AG08395 (cell line): ENCODE measurements at regions not wholly inside any gene's neighbourhood (a gene's known extent, or its start where the extent isn't known, plus 50 kb on each side); places are given as distances from the start of the nearest gene placed in this dataset.
"Not testable (repeated sequence)": the region's sequence is repeated elsewhere in the genome, so short reads cannot be mapped to it uniquely, and the experiment has no call there.

Experiments used
- DNase-seq: peaks from one replicate; pipeline ENCODE4 v3.0.0; 2012; ENCODE audit warnings: mixed read lengths, low spot score

DNA sequence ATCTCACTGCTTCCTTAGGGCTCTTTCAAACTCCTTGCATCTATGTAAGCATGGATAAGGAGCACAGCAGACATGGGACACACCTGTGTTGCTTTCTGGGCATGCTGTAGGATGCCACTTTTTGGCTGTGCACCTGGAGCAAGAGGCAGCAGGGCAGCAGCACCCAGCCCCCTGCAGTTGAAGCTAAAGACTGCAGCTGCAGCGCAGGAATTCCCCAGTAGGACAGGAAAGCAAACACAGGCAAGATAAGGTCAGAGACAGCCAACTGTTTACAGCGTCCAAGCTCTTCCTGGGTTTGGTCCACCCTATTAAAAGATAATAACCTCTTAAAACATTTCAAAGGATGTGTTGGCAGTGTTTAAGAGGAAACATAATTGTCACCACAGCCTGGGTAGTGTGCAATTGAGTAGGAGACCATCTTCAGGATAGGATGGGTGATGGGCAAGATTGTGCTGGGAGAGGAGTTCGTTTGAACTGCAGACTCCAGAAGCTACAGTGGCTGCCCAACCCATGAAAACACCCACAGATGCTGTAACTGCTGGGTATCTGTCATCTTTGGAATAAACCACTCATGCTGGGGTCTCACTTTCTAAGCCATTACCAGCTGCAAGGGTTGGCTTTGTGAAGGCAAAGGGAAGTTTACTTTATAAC, 242.3 kb upstream of the PLGLB1 start:
- not testable (repeated sequence) for DNase-seq

- not testable (repeated sequence) for DNase-seq
These were observed 253.5 kb upstream of the PLGLB1 start for GRCh38 chr2:87275192-87275591.

- DNase-seq = not testable (repeated sequence)
These were observed 254.5 kb upstream of the PLGLB1 start for GRCh38 chr2:87275974-87276629.

- not testable (repeated sequence) for DNase-seq
These were observed 255.0 kb upstream of the PLGLB1 start for GRCh38 chr2:87276673-87277072.

GRCh38 chr2:87277734-87278133, 256.1 kb upstream of the PLGLB1 start:
- DNase-seq = not testable (repeated sequence)

DNA sequence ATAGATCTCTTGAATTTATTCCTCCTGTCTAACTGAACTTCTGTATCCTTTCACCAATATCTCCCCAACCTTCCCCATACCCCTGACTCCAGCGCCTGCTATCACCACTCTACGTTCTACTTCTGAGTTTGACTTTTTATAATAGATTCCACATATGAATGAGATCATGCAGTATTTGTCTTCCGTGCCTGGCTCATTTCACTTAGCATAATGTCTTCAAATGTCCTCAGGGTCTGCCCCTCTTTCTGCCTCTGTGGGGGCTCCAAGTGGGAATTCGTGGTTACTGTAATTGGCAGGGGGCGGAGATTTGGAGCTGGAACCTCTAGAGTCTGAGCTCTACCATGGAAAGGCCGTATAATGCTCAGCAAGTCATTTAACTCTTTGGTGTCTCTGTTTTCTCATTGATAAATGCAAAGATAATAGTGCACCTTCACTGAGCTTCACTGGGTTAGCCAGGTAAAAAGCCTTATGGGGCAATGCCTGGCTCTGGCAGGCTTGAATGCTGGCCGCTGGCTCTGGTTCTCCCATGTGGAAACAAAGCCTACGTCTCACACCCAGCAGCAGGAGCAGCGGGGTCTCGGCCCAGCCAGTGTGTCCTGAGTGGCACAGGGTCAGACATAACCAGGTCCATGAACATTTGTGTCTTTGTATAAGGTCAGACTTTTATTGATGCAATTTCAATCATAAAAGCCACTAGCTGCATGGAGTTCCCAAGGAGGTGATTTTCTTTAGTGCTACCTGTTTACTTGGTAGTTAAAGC, 259.1 kb upstream of the PLGLB1 start:
- DNase-seq = not testable (repeated sequence)

- not testable (repeated sequence) for DNase-seq
These were observed 262.3 kb upstream of the PLGLB1 start for GRCh38 chr2:87283735-87284470.

DNA sequence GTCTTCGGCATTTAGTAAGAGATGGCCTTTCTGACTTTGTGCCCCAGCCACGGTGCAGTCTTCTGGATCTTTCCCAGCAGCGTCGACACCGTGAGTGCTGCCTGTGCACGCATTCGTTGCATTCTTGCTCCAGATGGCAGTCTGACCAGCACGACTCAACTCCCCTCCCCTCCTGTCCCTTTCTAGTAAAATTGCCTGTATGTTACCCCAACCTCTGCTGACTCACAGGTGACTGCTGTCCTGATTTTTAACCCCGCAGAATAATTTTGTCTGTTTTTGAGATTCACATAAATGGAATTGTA, 262.8 kb upstream of the PLGLB1 start:
- DNase-seq = not testable (repeated sequence)

- DNase-seq = not testable (repeated sequence)
These were observed 263.5 kb upstream of the PLGLB1 start for GRCh38 chr2:87285139-87285538.

DNA sequence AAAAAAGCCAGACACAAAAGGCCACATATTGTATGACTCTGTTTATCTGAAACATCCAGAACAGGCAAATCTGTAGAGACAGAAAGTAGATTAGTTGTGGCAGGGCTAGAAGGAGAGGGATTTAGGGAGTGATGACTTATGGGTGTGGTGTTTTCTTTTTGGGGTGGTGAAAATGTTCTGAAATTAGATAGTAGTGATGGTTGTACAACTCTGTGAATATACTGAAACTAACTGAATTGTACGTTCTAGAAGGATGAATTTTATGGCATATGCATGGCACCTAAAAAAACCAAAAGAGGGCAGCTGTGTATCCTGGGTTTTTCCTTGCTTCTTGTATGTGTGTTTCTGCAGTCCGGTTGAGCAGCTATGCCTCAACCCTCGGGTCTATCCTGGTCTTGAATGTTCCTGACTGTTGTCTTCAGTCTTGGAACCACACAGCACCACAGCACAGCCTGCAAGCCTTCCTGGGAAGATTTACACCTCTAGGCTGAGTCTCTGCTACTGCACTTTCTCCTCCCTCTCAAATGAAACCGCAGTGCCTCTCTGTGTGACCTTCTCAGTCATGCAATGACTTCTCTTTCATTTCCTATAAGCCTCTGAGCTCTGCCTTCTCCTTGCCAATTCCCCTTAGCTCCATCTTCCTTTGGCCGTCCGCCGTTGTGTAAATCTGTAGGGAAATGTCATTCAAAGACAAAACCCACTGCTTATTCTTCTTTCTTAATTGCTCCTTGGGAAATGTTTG, 269.1 kb upstream of the PLGLB1 start:
- peak; percentile 1 for DNase-seq

- not testable (repeated sequence) for DNase-seq
These were observed 270.0 kb upstream of the PLGLB1 start for GRCh38 chr2:87291400-87292200.

GRCh38 chr2:87293931-87294594, 272.4 kb upstream of the PLGLB1 start:
- DNase-seq = not testable (repeated sequence)

- not testable (repeated sequence) for DNase-seq
These were observed 273.5 kb upstream of the PLGLB1 start for GRCh38 chr2:87295135-87295534.

DNA sequence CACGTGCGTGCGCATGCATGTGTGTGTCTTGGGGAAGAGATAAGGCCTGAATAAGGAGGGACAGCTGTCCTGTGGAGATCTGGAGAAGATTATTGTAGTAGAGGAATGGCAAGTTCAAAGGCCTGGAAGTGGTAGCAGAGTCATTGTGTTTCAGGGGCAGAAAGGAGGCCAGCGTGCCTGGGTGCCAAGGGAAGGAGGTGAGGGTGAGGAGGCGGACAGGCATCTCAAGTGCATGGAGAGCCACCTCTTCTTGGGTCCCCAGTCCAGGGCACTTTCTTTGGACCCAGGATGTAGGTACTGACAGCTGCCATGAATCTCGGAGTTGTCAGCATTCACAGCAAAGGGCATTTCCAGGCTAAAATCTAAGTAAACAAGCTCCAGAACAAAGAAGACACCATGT, 279.7 kb upstream of the PLGLB1 start:
- DNase-seq = not testable (repeated sequence)

- not testable (repeated sequence) for DNase-seq
These were observed 280.2 kb upstream of the PLGLB1 start for GRCh38 chr2:87301871-87302270.

- DNase-seq = not testable (repeated sequence)
These were observed 287.0 kb upstream of the PLGLB1 start for GRCh38 chr2:87308621-87309020.

GRCh38 chr2:87309785-87310184, 288.1 kb upstream of the PLGLB1 start:
- DNase-seq = not testable (repeated sequence)

DNA sequence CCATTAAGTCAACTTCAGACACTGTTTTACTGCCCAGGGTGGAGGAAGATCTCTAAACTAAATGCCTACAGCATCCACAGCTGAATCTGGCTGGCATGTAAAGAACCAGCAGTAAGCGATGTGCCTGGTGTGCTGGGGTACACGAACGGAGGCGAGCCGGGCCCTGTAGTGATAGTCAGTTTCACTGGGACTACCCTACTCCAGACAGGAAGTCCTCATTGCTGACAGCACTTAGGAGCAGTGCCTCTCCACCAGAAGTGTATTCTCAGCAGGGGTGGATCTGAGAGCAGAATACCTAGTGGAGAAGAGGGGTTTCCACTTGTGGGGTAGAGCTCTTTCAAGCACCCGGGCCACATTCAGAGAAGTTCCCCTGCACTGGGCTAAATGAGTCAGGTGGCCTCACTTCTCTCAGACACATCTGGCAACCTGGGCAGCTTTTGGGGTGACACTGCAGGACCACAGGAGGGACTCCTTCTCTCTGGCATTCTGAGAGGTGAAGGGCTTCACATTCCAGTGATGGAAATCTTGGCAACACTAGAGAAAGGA, 290.3 kb upstream of the PLGLB1 start:
- not testable (repeated sequence) for DNase-seq

- DNase-seq = not testable (repeated sequence)
These were observed 293.0 kb upstream of the PLGLB1 start for GRCh38 chr2:87314622-87315021.
